HG03521 (cell line): ENCODE measurements at regions not wholly inside any gene's neighbourhood (a gene's known extent, or its start where the extent isn't known, plus 50 kb on each side); places are given as distances from the start of the nearest gene placed in this dataset.
"Not testable (repeated sequence)": the region's sequence is repeated elsewhere in the genome, so short reads cannot be mapped to it uniquely, and the experiment has no call there.

Source experiments
- ATAC-seq: cut with Tn5 transposase; IDR thresholded peaks from one replicate; pipeline ENCODE4 v1.9.1; 2021; ENCODE audit warnings: mild to moderate bottlenecking, moderate library complexity; ENCODE audit not compliant: unreplicated experiment

DNA sequence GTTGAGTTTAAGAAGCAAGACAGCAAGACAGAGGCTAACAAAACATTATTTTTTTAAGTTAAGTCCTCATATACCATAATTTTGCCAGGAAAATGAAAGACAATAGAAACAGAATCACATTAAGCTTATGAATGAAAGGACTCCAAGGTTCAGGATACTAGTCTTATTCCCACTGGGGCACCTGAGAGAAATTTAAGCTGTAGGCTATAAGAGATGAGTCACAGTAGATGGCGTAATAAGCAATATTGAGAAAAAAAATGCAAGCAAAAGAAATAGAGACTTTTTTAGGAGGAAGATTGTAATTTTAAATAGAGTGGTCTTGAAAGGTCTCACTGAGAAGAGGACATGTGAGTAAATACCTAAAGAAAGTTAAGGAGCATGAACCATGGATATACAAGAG, 57.1 kb upstream of the KIF2B start:
- ATAC-seq, result no peak

DNA sequence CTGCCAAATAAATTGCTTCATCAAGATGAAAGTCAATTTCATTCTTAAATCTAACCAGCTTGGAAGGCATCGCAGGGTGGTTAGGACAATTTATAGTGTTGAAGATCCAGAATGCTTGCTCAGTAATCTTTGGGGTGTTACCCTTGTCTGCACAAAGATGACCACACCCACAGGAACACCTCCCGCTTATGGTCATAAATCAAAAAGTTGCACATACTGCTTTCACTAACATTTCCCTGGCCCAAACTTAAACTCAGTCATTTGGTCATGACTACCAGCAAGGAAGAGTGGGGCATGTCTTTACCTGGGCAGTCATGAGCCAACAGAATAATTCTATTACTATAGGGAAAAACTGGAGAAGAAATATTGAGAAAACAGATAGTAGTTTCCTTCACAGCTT, 57.6 kb upstream of the KIF2B start:
- no peak for ATAC-seq

DNA sequence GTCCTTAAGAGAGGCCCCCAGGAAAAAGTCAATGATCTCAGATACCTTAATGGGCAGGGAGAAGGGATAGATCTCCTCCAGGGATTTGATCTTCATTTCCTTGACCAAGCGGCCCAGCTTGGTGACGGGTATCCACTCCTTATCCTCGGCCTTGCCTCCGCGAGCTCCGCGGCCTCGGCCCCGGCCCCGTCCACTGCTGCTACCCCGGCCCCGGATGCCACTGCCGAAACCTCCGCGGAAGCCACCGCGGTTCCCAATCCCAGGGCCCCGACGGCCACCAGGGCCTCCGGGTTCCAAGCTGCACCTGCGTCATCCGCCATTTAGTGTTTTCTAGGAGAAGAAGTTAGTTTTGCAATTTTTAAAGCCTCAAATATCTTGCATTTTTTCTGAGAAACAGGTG, 65.2 kb upstream of the KIF2B start:
- no peak for ATAC-seq

DNA sequence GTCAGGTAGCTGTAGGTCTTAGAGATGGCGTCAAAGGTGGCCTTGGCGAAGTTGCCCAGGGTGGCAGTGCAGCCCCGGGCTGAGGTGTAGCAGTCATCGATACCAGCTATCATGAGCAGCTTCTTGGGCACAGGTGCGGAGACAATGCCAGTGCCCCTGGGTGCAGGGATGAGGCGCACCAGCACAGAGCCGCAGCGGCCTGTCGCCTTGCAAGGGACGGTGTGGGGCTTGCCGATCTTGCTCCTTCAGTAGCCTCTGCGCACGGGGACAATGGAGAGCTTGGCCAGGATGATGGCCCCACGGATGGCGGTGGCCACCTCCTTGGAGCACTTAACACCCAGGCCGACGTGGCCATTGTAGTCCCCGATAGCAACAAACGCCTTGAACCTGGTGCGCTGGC, 65.6 kb upstream of the KIF2B start:
- ATAC-seq, result not testable (repeated sequence)

DNA sequence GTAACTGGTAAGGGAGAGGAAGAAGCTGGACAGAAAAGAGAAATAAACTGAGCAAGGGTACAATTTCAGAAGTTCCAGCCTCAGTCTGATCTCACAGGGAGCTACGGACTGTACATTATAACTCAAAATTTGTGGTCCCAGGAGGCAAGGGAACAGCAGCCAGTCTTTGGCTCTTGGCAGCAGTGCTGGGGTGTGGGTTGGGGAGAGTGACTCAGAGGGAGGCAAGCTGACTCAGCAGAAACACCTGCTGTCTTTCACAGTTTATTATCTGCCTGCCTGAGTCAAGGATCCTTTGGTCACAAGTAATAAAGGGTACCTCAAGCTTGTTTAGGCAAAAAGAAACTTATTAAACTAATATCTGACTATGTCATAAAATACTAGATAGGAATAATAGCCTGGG, 73.5 kb upstream of the KIF2B start:
- ATAC-seq, result no peak

DNA sequence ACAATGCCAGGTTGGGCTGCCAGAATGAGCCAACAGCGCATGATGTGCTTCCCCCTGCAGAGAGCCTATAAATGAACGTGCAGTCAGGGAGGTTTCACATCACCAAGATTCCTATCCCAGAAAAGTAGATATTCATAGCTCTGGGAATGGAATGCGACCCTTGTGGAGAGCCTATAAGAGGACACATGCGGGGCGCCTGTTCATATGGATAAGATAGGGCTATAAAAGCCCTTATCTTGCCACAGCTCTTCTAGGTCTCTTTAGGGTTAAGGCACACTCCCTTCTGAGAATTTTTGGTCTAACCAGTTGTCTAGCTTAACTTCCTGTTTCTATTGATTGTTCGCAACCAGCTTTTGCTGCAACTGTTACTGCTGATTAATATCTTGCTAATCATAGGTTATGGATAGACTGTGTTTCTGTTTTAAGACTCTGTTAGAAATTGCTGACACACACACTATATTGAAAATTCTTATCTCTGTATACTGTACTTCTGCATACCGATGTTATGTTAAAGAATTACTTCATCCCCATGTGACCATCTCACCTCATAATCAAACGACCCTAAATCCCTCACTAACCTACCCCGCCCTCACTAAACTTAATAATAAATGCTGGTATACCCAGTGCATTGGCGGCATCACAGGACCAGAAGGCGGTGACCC, 74.4 kb upstream of the KIF2B start:
- not testable (repeated sequence) for ATAC-seq

DNA sequence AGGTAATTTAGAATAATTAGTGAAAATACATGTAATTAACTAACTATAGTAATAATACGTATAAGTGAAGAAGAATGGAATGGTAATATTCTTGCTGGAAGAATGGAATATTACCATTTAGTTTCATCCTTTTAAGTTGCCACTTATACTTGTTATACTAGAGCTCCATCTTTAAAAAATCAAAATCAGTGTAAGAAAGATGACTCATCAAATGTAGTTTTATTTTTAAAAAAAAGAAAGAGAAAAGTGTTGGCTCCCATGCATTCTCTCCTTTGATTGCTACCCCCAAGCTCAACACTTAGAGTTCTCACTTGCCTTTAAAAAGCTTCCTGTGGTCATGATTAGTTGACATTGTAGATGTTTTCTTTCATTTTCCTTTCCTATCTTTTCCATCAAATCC, 82.4 kb upstream of the KIF2B start:
- ATAC-seq, result no peak

DNA sequence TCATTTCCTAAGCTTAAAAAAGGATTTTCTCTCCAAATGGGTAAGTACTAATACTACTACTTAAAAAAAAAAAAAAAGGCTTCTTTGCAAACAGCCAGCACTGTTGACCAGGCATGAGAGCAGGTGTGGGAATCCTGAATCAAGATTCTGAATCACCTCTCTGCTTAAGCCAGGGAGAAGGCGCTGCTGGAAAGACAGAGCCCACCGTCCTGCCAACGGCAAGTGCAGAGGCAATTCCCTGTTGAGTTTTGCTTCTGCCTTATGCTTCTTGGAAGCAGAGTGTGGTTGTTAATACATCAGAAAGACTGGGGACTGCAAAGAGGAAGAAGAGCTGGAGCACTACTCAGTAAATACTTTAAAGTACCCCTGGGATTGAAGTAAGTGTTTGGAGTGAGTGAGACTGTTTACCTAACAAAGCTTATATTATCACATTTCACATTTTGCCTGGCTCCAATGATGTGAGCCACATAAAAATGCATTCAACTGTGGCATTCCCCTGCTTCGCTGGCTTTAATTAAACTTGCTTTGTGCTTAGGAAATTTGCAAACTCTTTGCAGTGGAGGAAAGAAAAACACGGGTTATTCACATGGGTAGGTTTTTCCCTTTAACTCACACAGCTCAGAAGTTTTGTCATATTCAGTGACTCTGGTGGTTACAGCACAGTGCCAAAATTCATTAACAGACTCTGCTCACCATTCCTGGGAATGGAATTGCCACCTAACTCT, 86.0 kb upstream of the KIF2B start:
- ATAC-seq, result no peak

DNA sequence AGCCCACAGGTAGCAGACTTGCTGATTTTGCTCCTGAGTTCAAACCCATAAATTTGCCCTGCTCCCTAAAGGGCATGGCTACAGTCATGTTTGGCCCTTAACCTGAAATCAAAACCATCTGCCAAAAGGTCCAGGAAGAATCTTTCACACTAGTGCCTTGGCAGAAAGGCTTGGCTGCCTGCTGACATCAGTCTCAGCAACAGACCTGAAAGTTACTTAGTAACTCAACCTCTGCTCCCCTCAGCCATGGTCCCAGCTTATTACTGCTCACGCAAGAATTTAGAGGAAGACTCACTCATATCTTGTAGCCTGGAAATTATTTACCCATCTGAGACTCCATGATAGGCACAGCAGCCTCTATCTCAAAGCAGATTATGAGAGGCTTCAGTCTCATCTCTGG, 98.0 kb upstream of the KIF2B start:
- ATAC-seq, result no peak

DNA sequence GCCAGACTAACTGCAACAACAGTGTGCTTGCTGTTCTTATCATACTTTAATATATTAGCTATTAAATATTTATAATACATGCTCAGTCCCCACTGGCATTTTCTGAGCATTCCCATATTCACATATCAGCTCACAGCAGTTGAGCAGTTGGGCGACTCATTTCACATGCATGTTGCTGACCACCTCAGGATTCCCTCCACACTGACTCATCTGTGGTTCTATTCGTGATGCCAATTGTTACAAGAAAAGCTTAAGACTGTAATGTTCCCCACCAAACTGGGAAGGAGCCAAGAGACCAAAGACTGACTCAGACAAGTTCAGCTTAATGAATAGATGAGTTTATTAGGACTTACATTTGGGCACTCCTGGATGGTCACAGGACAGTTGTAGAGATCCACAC, 100.3 kb upstream of the KIF2B start:
- no peak for ATAC-seq

DNA sequence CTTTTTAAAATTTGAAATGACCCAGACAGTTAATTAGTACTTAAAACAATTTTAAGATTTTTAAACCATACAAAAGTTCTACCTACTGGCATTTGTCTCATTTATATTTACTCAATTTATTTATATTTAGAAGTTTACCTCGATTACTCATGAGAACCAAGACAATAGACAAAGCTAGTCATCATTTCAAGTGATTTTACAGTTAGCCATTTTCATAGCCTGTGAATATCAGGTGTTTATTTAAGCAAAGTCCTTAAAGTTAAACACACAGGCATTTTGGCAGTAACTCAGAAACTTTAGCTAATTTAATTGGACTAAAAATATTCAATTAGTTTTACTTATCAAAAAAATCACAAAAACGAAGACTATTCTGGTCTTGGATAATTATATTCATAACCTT, 101.6 kb upstream of the KIF2B start:
- ATAC-seq, result no peak

DNA sequence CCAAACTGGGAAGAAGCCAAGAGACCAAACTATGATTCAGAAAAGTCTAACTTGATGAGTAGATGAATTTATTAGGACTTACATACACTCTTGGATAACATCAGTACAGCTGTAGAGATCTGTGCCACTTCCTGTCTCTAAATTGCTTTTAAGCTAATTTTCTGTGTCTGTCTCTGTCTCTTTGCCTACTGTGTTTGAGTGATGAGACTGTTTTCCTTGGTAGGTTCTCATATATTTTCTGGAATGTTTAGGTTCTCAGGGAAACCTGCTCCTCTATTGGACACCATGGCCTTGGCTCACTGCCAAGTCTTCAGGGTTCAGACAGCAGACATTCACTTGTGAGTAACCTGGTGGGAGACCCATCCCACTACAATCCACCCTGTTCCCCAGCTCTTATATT, 103.5 kb upstream of the KIF2B start:
- no peak for ATAC-seq

DNA sequence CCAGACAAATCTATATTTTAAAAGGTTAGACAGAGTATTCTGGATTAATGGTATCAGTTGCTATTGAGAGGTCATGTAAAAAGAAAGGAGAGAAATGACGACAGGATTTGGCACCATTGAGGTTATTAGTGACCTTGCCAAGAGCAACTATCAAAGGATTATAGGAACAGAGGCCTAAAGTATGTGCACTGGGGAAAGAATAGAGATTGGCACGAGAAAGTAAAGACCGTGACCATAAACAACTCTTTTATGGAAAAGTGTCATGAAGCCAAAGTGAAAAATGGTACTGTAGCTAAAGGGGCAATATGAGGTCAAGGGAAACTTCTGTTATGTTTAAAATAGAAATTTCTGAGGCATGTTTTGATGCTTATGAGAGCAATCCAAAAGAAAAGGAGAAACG, 115.2 kb upstream of the KIF2B start:
- ATAC-seq, result no peak

DNA sequence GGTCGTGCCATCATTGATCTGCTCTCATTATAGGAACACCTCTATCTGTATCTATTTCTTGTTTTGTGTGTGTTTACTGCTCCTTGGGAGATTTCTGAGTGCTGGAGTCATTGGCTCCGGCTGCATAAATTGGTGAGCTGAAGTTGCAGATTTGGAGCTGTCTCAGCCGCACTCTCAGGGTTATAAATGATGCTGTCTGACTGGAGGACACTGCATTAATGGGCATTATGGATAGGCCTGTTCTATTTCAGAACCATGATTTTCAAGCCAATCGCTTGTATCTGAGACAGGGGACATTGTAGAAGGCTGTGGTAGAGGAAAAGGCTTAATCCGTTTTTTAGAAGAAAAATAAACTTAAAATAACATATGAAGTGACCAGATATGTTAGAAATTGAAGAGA, 126.4 kb upstream of the KIF2B start:
- ATAC-seq, result no peak

DNA sequence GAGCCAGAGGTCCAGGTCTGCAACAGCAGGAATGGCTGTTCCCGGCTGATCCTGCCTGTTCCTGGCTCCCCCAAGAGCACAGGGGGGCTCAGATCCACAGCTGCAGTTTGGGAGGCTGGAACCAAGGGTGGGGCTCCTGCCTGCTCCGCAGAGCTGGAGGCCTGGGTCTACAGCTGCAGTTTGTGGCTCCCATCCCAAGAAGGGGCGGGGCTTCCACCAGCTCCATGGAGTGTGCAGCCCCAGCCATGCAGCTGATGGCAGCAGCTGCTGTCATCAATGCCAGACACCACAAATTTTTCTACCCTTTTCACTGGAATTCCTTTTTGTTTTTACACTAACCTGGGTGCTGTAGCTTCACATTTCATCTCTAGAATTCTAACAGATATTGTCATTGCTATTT, 135.4 kb upstream of the KIF2B start:
- no peak for ATAC-seq

DNA sequence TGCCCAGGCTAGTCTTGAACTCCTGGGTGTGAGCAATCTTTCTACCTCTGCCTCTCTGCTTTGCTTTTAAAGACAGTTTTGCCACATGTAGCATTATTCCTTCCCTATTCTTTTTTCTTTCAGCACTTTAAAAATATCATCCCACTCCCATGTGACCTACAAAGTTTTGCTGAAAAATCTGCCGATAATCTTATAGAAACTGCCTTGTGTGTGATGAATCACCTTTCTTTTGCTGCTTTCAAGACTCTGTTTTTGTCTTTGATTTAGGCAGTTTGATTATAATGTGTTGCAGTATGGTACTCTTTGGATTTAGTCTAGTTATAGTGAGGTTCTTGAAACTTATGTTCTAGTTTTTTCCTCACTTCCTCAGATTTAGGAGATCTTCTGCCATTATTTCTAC, 142.0 kb upstream of the KIF2B start:
- no peak for ATAC-seq

DNA sequence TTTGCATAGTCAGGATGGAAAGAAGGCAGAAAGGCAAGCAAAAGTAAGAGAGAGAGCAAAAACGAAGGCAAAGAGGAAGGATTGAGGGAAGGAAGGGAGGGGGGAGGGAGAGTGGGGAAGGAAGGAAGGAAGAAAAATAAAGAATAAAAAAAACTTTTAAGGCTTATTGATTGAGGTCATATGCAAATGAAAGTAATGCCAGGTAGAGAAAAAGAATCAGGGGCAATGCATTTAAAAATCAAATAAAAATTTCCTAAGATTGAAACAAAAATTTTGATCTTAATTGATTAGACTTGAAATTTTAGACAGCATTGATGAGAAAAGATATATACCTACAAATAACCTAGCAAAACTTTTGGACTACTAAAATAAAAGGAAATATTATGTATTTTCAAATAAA, 153.9 kb upstream of the KIF2B start:
- ATAC-seq, result no peak

DNA sequence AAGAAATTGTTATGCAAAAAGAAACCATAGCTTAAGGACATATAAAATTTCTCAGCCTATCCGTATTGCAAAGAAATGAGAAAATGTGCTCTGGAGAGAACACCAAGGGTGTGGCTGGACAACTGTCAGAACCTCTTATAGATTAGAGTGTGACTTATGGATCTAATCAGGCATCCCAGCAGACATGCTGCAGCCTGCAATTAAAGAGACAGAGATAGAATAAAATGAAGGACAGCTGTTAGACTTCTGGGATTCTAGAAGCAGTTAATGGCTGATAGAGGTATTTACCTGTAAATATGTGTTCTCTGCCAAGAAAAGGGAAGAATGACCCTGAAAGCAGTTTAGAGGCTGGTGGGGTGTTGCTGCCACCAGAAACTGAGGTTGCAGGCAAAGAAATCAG, 160.1 kb upstream of the KIF2B start:
- no peak for ATAC-seq

DNA sequence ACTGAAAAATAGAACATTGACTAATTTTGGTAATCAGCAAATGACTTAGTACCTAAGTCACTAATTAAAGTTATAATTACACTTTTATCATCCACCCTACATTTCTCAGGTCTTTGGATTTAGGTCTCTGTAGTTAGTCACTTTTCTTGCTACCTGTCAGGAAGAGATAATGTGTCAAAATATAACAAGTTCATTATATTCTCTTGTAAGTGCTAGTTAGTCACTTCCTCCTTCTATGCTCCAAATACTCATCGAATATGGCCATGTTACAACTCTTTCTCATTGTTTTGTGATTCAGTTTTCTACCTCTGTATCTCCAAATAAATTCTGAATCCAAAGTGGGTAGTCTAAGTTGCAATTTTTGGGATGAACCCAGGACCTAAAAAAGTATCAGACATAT, 163.5 kb upstream of the KIF2B start:
- ATAC-seq, result no peak

DNA sequence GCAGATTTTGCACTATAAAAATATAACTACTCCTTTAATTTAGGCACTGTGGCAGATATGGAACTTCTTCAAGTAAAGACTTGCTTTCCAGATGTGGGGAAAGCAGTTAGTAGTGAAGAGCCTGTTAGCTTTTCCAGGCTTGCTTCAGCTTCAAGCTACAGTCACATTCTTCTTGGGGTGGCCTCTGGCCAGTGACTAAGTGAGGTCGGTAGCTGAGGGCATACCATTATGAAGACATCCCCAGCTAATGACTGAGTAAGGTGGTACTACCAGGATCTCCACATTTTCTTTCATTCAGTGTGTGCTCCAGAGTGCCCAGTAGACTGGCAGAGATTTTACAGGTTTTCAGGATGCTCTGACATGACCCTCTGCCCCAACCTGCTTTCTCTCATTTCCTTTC, 167.1 kb upstream of the KIF2B start:
- no peak for ATAC-seq

DNA sequence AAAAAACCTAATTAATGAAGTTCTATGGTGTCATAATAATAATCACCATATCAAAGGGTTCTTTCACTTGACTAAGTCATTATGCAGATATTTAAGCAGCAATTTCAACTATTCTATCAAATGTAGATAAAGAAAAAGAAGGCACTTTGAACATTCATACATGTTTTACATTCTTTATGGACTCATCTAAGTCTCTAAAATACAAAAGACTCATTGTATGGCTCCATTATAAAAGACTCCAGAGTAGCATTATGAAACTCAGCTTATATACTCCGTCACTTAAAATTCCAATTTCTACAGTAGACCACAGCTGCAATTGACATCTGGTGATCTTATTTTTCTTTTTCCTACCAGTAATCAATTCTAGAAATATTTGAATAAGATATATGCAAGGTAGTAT, 173.5 kb upstream of the KIF2B start:
- ATAC-seq, result no peak

DNA sequence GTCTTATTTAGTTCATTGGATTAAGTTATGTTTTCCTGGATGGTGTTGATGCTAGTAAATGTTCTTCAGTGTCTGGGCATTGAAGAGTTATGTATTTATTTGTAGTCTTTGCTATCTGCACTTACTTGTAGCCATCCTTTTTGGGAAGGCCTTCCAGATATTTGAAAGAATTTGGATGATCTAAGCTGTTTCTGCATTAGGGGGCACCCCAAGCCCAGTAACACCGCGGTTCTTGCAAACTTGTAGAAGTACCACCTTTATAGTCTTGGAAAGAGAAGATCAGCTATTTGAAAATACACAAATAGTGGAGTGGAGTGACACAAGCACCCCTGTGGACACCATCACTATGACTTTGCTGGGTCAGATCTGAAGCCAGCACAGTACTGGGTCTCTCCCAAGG, 175.9 kb upstream of the KIF2B start:
- no peak for ATAC-seq

DNA sequence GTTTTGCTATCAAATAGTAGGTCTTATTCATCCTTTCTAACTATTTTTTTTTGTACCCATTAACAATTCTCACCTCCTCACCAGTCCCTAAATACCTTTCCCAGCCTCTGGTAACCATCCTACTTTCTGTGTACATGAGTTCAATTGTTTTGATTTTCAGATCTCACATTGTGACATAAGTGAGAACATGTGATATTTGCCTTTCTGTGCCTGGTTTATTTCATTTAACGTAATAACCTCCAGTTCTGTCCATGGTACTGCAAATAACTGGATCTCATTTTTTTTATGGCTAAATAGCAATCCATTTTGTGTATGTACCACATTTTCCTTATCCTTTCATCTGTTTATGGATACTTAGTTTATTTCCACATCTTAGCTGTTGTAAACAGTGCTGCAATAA, 181.9 kb upstream of the KIF2B start:
- no peak for ATAC-seq
